ENCODE measurements at regions not wholly inside any gene's neighbourhood (a gene's known extent, or its start where the extent isn't known, plus 50 kb on each side); places are given as distances from the start of the nearest gene placed in this dataset.

DNA sequence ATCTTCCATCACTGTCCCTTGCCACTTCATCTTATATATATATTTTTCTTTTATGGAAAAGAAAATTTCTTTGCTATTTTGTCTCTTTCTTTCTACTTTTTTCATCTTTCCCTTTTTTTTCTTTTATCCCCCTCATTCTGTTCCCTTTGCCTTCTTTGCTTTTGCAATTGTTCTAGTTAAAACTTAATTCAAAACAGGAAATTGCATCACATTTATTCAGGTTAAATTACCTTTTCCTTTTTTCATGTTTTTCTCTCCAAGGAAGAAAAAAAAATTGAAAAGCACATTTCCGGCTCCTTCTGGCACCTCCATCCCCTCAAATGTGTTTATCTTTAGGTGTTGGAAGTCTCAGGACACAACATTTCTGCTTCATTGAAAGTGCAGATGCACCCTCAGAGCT, 176.9 kb downstream of the FGF1 start:
- no peaks in the 10 kb centered on the region for H3K4me1 ChIP-seq (ENCODE audit: control insufficient read depth in 1 of 2, insufficient read depth in 2 of 2, low read length in 2 of 2)
- no peak overlapping the region for H3K4me3 ChIP-seq (ENCODE audit: low read depth in 1 of 2, low read length in 2 of 2)
- no peaks in the 10 kb centered on the region for H3K27me3 ChIP-seq (ENCODE audit: control insufficient read depth in 1 of 2, insufficient read depth in 2 of 2, low read length in 2 of 2)
- H3K9ac ChIP-seq (ENCODE audit: low read depth in 1 of 2, low read length in 2 of 2): no peak overlapping the region
- no peaks in the 10 kb centered on the region for H3K9me3 ChIP-seq (ENCODE audit: control insufficient read depth in 1 of 2, low read length in 2 of 2)
- no peaks in the 10 kb centered on the region for H3K36me3 ChIP-seq (ENCODE audit: control insufficient read depth in 1 of 2, insufficient read depth in 2 of 2, low read length in 2 of 2)
- no peak overlapping the region for H3K27ac ChIP-seq (ENCODE audit: low read depth, low read length)

GRCh38 chr5:142508591-142508990, 177.3 kb downstream of the FGF1 start:
- Histone ChIP-seq H3K4me1 (ENCODE audit: control insufficient read depth in 1 of 2, insufficient read depth in 2 of 2, low read length in 2 of 2) (no peaks in the 10 kb centered on the region), H3K9me3 (ENCODE audit: control insufficient read depth in 1 of 2, low read length in 2 of 2) (no peaks in the 10 kb centered on the region), H3K36me3 (ENCODE audit: control insufficient read depth in 1 of 2, insufficient read depth in 2 of 2, low read length in 2 of 2) (no peaks in the 10 kb centered on the region), H3K27ac (ENCODE audit: low read depth, low read length) (no peak overlapping the region), H3K4me3 (ENCODE audit: low read depth in 1 of 2, low read length in 2 of 2) (no peak overlapping the region), H3K9ac (ENCODE audit: low read depth in 1 of 2, low read length in 2 of 2) (no peak overlapping the region), H3K27me3 (ENCODE audit: control insufficient read depth in 1 of 2, insufficient read depth in 2 of 2, low read length in 2 of 2) (no peaks in the 10 kb centered on the region)

GRCh38 chr5:142507531-142508372, 178.1 kb downstream of the FGF1 start:
- no peak overlapping the region for H3K27ac ChIP-seq (ENCODE audit: low read depth, low read length)
- no peak overlapping the region for H3K4me3 ChIP-seq (ENCODE audit: low read depth in 1 of 2, low read length in 2 of 2)
- no peaks in the 10 kb centered on the region for H3K4me1 ChIP-seq (ENCODE audit: control insufficient read depth in 1 of 2, insufficient read depth in 2 of 2, low read length in 2 of 2)
- H3K9ac ChIP-seq (ENCODE audit: low read depth in 1 of 2, low read length in 2 of 2): no peak overlapping the region
- no peaks in the 10 kb centered on the region for H3K36me3 ChIP-seq (ENCODE audit: control insufficient read depth in 1 of 2, insufficient read depth in 2 of 2, low read length in 2 of 2)
- no peaks in the 10 kb centered on the region for H3K9me3 ChIP-seq (ENCODE audit: control insufficient read depth in 1 of 2, low read length in 2 of 2)
- no peaks in the 10 kb centered on the region for H3K27me3 ChIP-seq (ENCODE audit: control insufficient read depth in 1 of 2, insufficient read depth in 2 of 2, low read length in 2 of 2)

GRCh38 chr5:142506756-142507155, 179.1 kb downstream of the FGF1 start:
- no peaks in the 10 kb centered on the region for H3K4me1 ChIP-seq (ENCODE audit: control insufficient read depth in 1 of 2, insufficient read depth in 2 of 2, low read length in 2 of 2)

DNA sequence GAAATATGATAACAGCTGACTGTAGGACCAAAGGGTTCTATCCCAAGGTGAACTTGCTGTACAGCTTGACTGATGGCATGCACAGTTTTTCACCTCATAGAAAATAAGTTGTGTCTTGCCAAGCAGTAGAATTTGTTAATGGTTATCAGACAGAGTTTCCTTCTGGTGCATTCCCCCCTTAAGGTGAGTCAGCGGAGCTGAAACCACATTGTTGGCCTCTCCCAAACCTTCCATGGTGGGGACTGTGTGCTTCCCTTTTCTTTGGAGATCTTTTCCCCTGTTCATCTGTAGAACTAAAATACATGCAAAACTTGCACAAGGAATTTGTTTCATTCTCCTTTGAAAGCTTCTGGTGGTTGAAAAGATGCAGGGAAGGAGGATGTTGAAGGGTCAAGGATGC, 179.8 kb downstream of the FGF1 start:
- no peaks in the 10 kb centered on the region for H3K4me1 ChIP-seq (ENCODE audit: control insufficient read depth in 1 of 2, insufficient read depth in 2 of 2, low read length in 2 of 2)
- no peaks in the 10 kb centered on the region for H3K9me3 ChIP-seq (ENCODE audit: control insufficient read depth in 1 of 2, low read length in 2 of 2)
- H3K27ac ChIP-seq (ENCODE audit: low read depth, low read length): no peak overlapping the region
- H3K36me3 ChIP-seq (ENCODE audit: control insufficient read depth in 1 of 2, insufficient read depth in 2 of 2, low read length in 2 of 2): no peaks in the 10 kb centered on the region
- no peak overlapping the region for H3K4me3 ChIP-seq (ENCODE audit: low read depth in 1 of 2, low read length in 2 of 2)
- no peaks in the 10 kb centered on the region for H3K27me3 ChIP-seq (ENCODE audit: control insufficient read depth in 1 of 2, insufficient read depth in 2 of 2, low read length in 2 of 2)
- no peak overlapping the region for H3K9ac ChIP-seq (ENCODE audit: low read depth in 1 of 2, low read length in 2 of 2)

More at GRCh38 chr5:142506756-142507155, 179.1 kb downstream of the FGF1 start:
- no peaks in the 10 kb centered on the region for H3K27me3 ChIP-seq (ENCODE audit: control insufficient read depth in 1 of 2, insufficient read depth in 2 of 2, low read length in 2 of 2)
- no peaks in the 10 kb centered on the region for H3K9me3 ChIP-seq (ENCODE audit: control insufficient read depth in 1 of 2, low read length in 2 of 2)
- no peak overlapping the region for H3K9ac ChIP-seq (ENCODE audit: low read depth in 1 of 2, low read length in 2 of 2)
- no peaks in the 10 kb centered on the region for H3K36me3 ChIP-seq (ENCODE audit: control insufficient read depth in 1 of 2, insufficient read depth in 2 of 2, low read length in 2 of 2)
- H3K4me3 ChIP-seq (ENCODE audit: low read depth in 1 of 2, low read length in 2 of 2): no peak overlapping the region
- no peak overlapping the region for H3K27ac ChIP-seq (ENCODE audit: low read depth, low read length)

- Histone ChIP-seq H3K4me1 (ENCODE audit: control insufficient read depth in 1 of 2, insufficient read depth in 2 of 2, low read length in 2 of 2) (peaks cover 9% of the 10 kb centered on the region in 2 donors), H3K36me3 (ENCODE audit: control insufficient read depth in 1 of 2, insufficient read depth in 2 of 2, low read length in 2 of 2) (no peaks in the 10 kb centered on the region), H3K9ac (ENCODE audit: low read depth in 1 of 2, low read length in 2 of 2) (no peak overlapping the region), H3K27me3 (ENCODE audit: control insufficient read depth in 1 of 2, insufficient read depth in 2 of 2, low read length in 2 of 2) (no peaks in the 10 kb centered on the region), H3K4me3 (ENCODE audit: low read depth in 1 of 2, low read length in 2 of 2) (no peak overlapping the region), H3K27ac (ENCODE audit: low read depth, low read length) (no peak overlapping the region), H3K9me3 (ENCODE audit: control insufficient read depth in 1 of 2, low read length in 2 of 2) (no peaks in the 10 kb centered on the region)
Measured at GRCh38 chr5:142501890-142502289, 177.1 kb upstream of the SPRY4 start.

- Histone ChIP-seq H3K9ac (ENCODE audit: low read depth in 1 of 2, low read length in 2 of 2) (no peak overlapping the region), H3K36me3 (ENCODE audit: control insufficient read depth in 1 of 2, insufficient read depth in 2 of 2, low read length in 2 of 2) (no peaks in the 10 kb centered on the region), H3K9me3 (ENCODE audit: control insufficient read depth in 1 of 2, low read length in 2 of 2) (no peaks in the 10 kb centered on the region), H3K27ac (ENCODE audit: low read depth, low read length) (no peak overlapping the region), H3K27me3 (ENCODE audit: control insufficient read depth in 1 of 2, insufficient read depth in 2 of 2, low read length in 2 of 2) (no peaks in the 10 kb centered on the region), H3K4me3 (ENCODE audit: low read depth in 1 of 2, low read length in 2 of 2) (no peak overlapping the region), H3K4me1 (ENCODE audit: control insufficient read depth in 1 of 2, insufficient read depth in 2 of 2, low read length in 2 of 2) (peaks cover 9% of the 10 kb centered on the region in 2 donors)
Measured at GRCh38 chr5:142500227-142500905, 175.5 kb upstream of the SPRY4 start.

GRCh38 chr5:142499591-142500226, 174.9 kb upstream of the SPRY4 start:
- Histone ChIP-seq H3K9me3 (ENCODE audit: control insufficient read depth in 1 of 2, low read length in 2 of 2) (no peaks in the 10 kb centered on the region), H3K4me1 (ENCODE audit: control insufficient read depth in 1 of 2, insufficient read depth in 2 of 2, low read length in 2 of 2) (peaks cover 9% of the 10 kb centered on the region in 2 donors), H3K27ac (ENCODE audit: low read depth, low read length) (no peak overlapping the region), H3K27me3 (ENCODE audit: control insufficient read depth in 1 of 2, insufficient read depth in 2 of 2, low read length in 2 of 2) (no peaks in the 10 kb centered on the region), H3K36me3 (ENCODE audit: control insufficient read depth in 1 of 2, insufficient read depth in 2 of 2, low read length in 2 of 2) (no peaks in the 10 kb centered on the region), H3K4me3 (ENCODE audit: low read depth in 1 of 2, low read length in 2 of 2) (no peak overlapping the region), H3K9ac (ENCODE audit: low read depth in 1 of 2, low read length in 2 of 2) (no peak overlapping the region)

GRCh38 chr5:142498298-142498697, 173.5 kb upstream of the SPRY4 start:
- Histone ChIP-seq H3K4me1 (ENCODE audit: control insufficient read depth in 1 of 2, insufficient read depth in 2 of 2, low read length in 2 of 2) (peaks cover 9% of the 10 kb centered on the region in 2 donors), H3K9ac (ENCODE audit: low read depth in 1 of 2, low read length in 2 of 2) (no peak overlapping the region), H3K36me3 (ENCODE audit: control insufficient read depth in 1 of 2, insufficient read depth in 2 of 2, low read length in 2 of 2) (no peaks in the 10 kb centered on the region), H3K9me3 (ENCODE audit: control insufficient read depth in 1 of 2, low read length in 2 of 2) (no peaks in the 10 kb centered on the region), H3K27me3 (ENCODE audit: control insufficient read depth in 1 of 2, insufficient read depth in 2 of 2, low read length in 2 of 2) (no peaks in the 10 kb centered on the region), H3K27ac (ENCODE audit: low read depth, low read length) (no peak overlapping the region), H3K4me3 (ENCODE audit: low read depth in 1 of 2, low read length in 2 of 2) (no peak overlapping the region)

DNA sequence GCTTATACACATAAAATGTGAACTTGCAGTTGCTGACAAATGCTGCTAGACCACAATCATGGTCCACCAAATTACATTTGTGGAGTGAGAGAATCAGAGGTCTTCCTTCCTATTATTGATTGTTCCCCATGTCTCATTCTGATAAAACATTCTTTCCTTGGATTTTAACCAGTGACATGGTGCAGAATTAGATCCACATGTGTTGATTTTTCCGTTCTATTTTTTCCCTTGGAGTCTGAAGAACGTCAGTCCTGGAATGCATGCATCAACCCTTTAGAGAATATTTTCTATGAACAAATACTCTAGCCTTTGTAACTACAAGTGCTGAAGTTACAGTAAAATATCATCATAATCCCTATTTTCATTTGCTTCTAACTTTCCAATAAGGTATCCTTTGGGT, 170.7 kb upstream of the SPRY4 start:
- Histone ChIP-seq H3K27ac (ENCODE audit: low read depth, low read length) (no peak overlapping the region), H3K9me3 (ENCODE audit: control insufficient read depth in 1 of 2, low read length in 2 of 2) (no peaks in the 10 kb centered on the region), H3K4me3 (ENCODE audit: low read depth in 1 of 2, low read length in 2 of 2) (no peak overlapping the region)

More for the DNA sequence above, 170.7 kb upstream of the SPRY4 start:
- Histone ChIP-seq H3K27me3 (ENCODE audit: control insufficient read depth in 1 of 2, insufficient read depth in 2 of 2, low read length in 2 of 2) (no peaks in the 10 kb centered on the region), H3K9ac (ENCODE audit: low read depth in 1 of 2, low read length in 2 of 2) (no peak overlapping the region), H3K4me1 (ENCODE audit: control insufficient read depth in 1 of 2, insufficient read depth in 2 of 2, low read length in 2 of 2) (peaks cover 9% of the 10 kb centered on the region in 2 donors), H3K36me3 (ENCODE audit: control insufficient read depth in 1 of 2, insufficient read depth in 2 of 2, low read length in 2 of 2) (no peaks in the 10 kb centered on the region)

All from duodenal mucosa (tissue), 2 donors.